Osteocyte (in vitro differentiated cells): ENCODE measurements at regions not wholly inside any gene's neighbourhood (a gene's known extent, or its start where the extent isn't known, plus 50 kb on each side); places are given as distances from the start of the nearest gene placed in this dataset.
A peak's percentile ranks its signal among the peaks of the same experiment; 100 is the strongest.

ENCODE experiments used
- DNase-seq: peaks from one replicate; pipeline ENCODE4 v3.0.0; 2021; ENCODE audit warnings: mixed read lengths; ENCODE audit not compliant: unreplicated experiment; ENCODE audit errors: extremely low spot score
- H3K27ac Mint-ChIP-seq: one replicate; pipeline ENCODE4 v1.8.0; 2021; ENCODE audit warnings: mild to moderate bottlenecking, mixed read lengths; ENCODE audit not compliant: unreplicated experiment
- H3K27me3 Mint-ChIP-seq: one replicate; pipeline ENCODE4 v1.8.0; 2021; ENCODE audit warnings: mixed read lengths; ENCODE audit not compliant: unreplicated experiment
- H3K36me3 Mint-ChIP-seq: one replicate; pipeline ENCODE4 v1.8.0; 2021; ENCODE audit warnings: mixed read lengths; ENCODE audit not compliant: unreplicated experiment
- H3K4me1 Mint-ChIP-seq: one replicate; pipeline ENCODE4 v1.8.0; 2021; ENCODE audit warnings: mixed read lengths; ENCODE audit not compliant: unreplicated experiment
- H3K4me3 Mint-ChIP-seq: one replicate; pipeline ENCODE4 v1.8.0; 2021; ENCODE audit warnings: mild to moderate bottlenecking, moderate library complexity, mixed read lengths; ENCODE audit not compliant: unreplicated experiment
- H3K9me3 Mint-ChIP-seq: one replicate; pipeline ENCODE4 v1.8.0; 2021; ENCODE audit warnings: mixed read lengths; ENCODE audit not compliant: unreplicated experiment
- CTCF ChIP-seq: fragments of 200-600 bp; sonication (generic); IDR thresholded peaks from 2 replicates; pipeline ENCODE4 v1.5.0; 2021; ENCODE audit warnings: antibody characterized with exemption, mild to moderate bottlenecking, moderate library complexity

- H3K27ac Mint-ChIP-seq, result no peak overlapping the region
- H3K27me3 Mint-ChIP-seq, result no peaks in the 10 kb centered on the region
- H3K4me3 Mint-ChIP-seq, result no peak overlapping the region
- TF ChIP-seq CTCF, result no peak
- peaks cover 19% of the 10 kb centered on the region for H3K4me1 Mint-ChIP-seq
- peaks cover 14% of the 10 kb centered on the region for H3K36me3 Mint-ChIP-seq
- DNase-seq, result no peak
- no peaks in the 10 kb centered on the region for H3K9me3 Mint-ChIP-seq
These were observed 156.3 kb upstream of the FOXN3 start for GRCh38 chr14:89573399-89573657.

GRCh38 chr14:89572596-89573398, 155.8 kb upstream of the FOXN3 start:
- H3K9me3 Mint-ChIP-seq, result no peaks in the 10 kb centered on the region
- no peak overlapping the region for H3K4me3 Mint-ChIP-seq
- peak; percentile 42 for DNase-seq
- H3K27me3 Mint-ChIP-seq, result no peaks in the 10 kb centered on the region
- peaks cover 17% of the 10 kb centered on the region for H3K36me3 Mint-ChIP-seq
- no peak overlapping the region for H3K27ac Mint-ChIP-seq
- TF ChIP-seq CTCF, result no peak
- H3K4me1 Mint-ChIP-seq, result peaks cover 15% of the 10 kb centered on the region

- no peak for DNase-seq
- Mint-ChIP-seq H3K36me3 (peaks cover 17% of the 10 kb centered on the region), H3K4me1 (peaks cover 12% of the 10 kb centered on the region), H3K4me3 (no peak overlapping the region), H3K9me3 (no peaks in the 10 kb centered on the region), H3K27ac (no peak overlapping the region), H3K27me3 (no peaks in the 10 kb centered on the region)
- TF ChIP-seq CTCF, result no peak
These were observed 154.5 kb upstream of the FOXN3 start for GRCh38 chr14:89571491-89571890.

GRCh38 chr14:89566644-89567415, 149.8 kb upstream of the FOXN3 start:
- Mint-ChIP-seq H3K36me3 (peaks cover 11% of the 10 kb centered on the region), H3K27ac (no peak overlapping the region), H3K4me1 (peaks cover 22% of the 10 kb centered on the region), H3K4me3 (no peak overlapping the region), H3K27me3 (no peaks in the 10 kb centered on the region), H3K9me3 (no peaks in the 10 kb centered on the region)
- no peak for DNase-seq
- no peak for TF ChIP-seq CTCF

- DNase-seq, result no peak
- no peak for TF ChIP-seq CTCF
- H3K9me3 Mint-ChIP-seq, result no peaks in the 10 kb centered on the region
- H3K4me1 Mint-ChIP-seq, result peaks cover 22% of the 10 kb centered on the region
- H3K36me3 Mint-ChIP-seq, result peaks cover 11% of the 10 kb centered on the region
- H3K4me3 Mint-ChIP-seq, result no peak overlapping the region
- H3K27me3 Mint-ChIP-seq, result no peaks in the 10 kb centered on the region
- H3K27ac Mint-ChIP-seq, result no peak overlapping the region
These were observed 149.1 kb upstream of the FOXN3 start for GRCh38 chr14:89566180-89566579.
